ENCODE measurements at regions not wholly inside any gene's neighbourhood (a gene's known extent, or its start where the extent isn't known, plus 50 kb on each side); places are given as distances from the start of the nearest gene placed in this dataset.

DNA sequence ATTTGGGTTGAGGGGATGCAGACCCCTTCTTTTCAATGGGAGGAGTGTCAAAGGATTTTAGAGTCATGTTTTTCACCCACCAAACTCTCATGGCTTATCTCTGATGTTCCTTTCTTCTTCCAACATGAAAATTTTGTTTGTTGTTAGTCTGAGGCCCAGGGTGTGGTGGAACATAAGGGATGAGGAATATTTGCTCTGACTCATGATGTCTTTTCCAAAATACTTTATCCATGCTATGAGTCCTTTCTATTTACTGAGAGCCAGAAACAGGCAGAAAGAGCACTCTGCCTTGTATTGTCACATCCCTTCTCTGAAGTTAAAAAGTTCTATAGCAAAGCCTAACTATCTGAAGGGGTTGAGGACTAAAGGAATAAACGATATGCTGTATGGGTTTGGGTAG, 61.6 kb upstream of the GYPA start:
- no peak for ATAC-seq

DNA sequence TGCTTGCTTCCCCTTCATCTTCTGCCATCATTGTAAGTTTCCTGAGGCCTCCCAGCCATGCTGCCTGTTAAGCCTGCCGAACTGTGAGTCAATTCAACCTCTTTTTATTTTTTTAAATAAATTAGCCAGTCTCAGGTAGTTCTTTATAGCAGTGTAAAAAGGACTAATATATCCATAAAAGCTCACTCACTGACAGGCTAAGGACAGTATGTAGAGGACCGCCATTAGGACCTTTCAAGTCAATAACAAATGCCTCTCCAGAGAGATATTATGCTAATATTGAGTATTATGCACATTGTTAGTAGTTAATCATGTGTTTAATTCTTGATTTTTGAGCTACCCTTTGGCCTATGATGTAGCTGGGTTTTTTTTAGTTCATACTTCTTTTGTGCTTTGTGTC, 62.6 kb upstream of the GYPA start:
- ATAC-seq = no peak

GRCh38 chr4:144204431-144204830, 63.9 kb upstream of the GYPA start:
- no peak for ATAC-seq

- ATAC-seq = no peak
These were observed 66.2 kb upstream of the GYPA start for GRCh38 chr4:144206711-144207110.

DNA sequence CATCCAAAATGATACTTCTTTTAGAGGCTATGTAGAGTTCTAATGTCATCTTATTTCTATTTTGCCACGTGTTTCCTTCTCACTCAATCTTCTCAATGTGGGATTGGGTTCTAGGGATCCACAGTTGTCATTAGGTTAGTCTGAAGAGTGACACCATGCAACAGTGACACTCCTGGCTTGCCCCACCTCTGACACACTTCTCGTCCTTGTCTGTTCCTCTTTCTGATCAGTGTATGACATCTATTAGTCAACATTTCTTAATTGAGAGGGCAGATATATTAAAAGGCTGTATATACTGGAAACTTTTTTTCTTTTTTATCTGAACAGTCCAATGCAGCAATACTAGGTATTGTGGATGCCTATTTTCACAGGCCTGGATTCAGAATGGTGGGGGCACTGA, 67.6 kb upstream of the GYPA start:
- no peak for ATAC-seq

DNA sequence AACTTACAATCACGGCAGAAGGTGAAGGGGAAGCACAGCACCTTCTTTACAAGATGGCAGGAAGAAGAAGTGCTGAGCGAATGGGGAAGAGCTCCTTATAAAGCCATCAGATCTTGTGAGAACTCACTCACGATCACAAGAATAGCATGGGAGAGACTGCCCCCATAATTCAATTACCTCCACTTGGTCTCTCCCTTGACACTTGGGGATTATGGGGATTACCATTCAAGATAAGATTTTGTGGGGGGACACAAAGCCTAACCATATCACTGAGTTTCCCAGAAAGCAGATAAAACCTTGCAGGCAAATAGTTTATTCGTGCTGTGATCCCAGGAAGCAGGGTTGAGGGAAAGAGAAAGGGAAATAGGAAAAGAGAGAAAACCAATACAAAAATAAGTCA, 69.0 kb upstream of the GYPA start:
- no peak for ATAC-seq

DNA sequence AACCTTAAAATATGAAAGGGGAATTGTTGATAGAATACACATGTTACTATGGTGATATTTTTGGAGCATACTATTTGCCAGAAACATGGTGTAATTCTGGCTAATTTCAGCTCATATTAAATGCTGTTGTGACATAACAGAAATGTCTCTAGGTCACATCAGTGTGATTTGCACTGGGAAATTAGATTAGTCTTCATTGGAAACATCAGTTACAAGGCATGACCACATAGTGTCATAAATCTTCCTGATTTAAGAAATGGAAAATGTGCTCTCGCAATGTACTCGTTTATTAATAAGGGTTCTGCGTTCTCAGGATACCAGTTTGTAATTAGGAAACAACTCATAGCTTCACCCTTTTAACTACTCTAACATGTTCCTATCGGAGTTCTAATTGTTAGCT, 72.9 kb upstream of the GYPA start:
- ATAC-seq = no peak

DNA sequence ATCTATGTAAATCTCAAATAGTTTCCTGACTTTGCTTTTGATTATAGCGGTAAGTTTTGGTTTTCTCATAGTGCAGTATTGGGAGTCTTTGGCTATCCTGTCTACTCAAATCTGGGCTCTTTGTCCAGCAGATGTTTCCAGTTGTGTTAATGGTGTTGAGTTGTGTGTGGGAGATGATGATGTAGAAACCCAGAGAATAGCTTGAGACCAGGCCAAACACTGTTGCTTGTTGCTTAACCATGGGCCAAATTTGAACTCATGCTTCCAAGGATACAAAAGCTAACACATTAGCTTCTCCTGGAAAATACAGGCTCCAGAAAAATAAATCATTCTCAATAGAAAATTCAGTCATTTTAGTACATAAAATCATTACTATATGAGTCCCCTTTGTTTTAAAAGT, 82.6 kb upstream of the GYPA start:
- no peak for ATAC-seq

- ATAC-seq = no peak
These were observed 83.1 kb upstream of the GYPA start for GRCh38 chr4:144223661-144224060.

GRCh38 chr4:144259285-144259684, 118.8 kb upstream of the GYPA start:
- ATAC-seq = no peak

DNA sequence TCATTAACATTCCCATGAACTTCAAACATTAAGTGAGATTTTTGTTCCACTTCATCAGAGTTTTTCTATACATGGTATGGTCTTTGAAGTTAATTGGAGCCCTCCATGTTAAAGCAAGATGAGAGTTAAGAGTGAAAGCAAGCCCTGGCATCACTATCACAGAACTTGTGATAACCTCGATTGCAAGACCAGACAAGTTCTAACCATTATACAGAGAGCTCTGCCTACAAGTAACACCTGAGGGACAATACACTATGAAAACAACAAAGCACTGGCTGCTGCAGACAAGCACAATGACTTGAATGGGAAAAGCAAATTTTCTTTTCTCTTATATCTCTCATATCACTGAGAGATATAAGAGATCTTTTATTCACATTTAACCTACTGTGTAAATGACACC, 126.6 kb upstream of the GYPA start:
- no peak for ATAC-seq

DNA sequence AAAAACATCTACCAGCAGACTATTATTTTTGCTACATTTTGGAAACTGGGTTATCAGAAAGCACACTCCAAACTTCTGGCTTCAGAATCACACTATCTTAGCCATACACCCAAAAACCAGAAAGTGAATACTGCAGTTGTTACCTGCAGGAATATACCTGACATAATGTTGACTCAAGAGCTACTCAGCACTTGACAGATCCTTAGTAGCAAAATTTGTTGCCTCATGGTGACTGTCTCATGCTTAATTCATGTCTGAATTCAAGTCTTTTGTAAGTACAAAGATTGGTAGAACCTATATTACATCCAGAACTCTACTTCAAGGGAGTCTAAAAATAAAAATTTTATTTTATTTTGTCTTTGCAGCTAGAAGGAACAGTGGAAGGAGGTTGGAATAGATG, 140.2 kb upstream of the GYPA start:
- ATAC-seq = no peak

GRCh38 chr4:144283526-144283925, 143.0 kb upstream of the GYPA start:
- no peak for ATAC-seq

DNA sequence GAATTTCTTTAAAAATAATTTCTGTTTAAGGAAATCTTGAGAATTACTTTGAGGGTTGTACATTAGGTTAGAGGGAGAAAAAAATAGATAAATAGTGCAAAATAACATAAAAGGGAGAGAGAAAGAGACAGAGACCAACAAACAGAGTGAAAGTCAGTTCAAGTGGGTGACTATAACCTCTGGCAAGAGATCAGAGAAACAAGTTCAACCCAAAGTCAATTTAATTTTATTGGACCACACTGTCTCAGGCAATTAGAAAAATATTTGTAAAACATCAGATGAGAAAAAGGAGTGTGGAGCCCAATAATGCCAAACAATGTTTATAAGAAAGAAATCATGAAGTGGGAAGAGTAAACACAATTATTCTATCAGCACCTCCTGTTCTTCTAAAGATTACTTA, 143.5 kb upstream of the GYPA start:
- no peak for ATAC-seq

- ATAC-seq = no peak
These were observed 147.7 kb upstream of the GYPA start for GRCh38 chr4:144288011-144288903.

GRCh38 chr4:144289667-144290428, 149.3 kb upstream of the GYPA start:
- ATAC-seq = no peak

DNA sequence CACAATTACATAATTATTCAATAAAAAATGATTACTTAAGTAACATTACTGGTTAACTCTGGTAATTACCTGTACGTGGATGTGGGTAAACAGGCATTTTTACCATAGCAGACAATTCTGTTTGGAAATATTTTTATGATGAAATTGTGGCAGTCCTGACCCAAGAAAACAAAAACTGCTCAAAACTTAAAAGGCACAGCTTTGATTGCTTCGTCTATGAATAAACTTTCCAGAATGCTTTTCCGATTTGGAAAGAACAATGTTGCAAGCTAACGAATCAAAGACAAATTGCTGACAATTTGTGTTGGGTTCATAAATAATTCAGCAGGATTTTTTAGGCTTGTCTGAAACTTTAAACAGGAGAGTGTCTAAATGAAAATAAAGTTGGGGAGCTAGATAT, 150.6 kb upstream of the GYPA start:
- no peak for ATAC-seq

- no peak for ATAC-seq
These were observed 153.7 kb upstream of the GYPA start for GRCh38 chr4:144294211-144294610.

DNA sequence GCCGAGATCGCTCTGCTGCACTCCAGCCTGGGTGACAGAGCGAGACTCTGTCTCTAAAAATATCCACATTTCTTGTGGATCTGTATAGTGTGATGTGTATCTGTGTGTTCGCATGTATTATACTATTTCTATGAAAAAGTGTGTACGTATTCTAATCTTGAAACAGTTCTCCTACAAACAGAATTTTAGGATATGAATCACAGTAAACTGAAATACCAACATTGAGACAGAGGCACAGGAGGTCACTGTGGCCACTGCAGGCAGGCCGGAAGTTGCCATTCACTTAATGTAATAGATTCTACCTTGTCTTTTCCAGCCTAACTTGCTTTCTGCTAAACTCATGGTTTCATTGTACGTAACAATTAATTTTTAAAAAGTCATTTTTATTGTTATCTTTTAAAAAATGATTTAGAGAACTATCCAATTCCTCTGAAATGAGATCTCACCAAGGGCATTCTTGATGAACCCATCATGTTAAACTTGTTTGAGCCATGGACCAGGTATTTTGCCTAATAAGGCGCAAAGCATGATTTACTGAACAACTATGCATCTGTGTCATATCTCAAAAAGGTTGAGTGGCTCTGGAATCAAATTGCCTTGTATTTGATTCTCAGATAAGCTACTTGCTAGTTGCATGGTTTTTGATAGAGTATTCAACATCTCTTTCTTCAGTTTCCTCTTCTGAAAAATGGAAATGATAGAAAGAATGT, 154.9 kb upstream of the GYPA start:
- ATAC-seq = no peak

- ATAC-seq = no peak
These were observed 156.4 kb upstream of the GYPA start for GRCh38 chr4:144296941-144297340.

DNA sequence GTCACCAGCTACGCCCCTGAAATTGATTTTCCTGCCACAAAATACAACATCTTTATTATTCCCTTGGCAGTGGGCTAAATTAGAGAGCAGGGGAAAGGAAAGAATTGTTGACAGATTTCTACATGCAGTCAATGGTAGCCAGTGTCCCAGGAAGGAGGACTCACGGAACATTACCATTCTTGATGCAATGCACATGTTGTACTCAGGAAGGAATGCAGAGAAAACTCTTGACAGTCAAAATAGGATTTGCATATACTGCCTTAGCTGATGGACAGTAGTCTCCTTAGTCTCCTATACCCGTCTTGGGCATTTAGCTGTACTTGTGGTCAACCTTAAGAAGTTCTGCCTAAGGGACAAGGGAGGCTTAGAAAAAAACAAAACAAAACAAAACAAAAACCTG, 158.0 kb upstream of the GYPA start:
- no peak for ATAC-seq

- ATAC-seq = no peak
These were observed 160.1 kb upstream of the GYPA start for GRCh38 chr4:144300616-144301015.

GRCh38 chr4:144302704-144303536, 162.4 kb upstream of the GYPA start:
- peak; percentile 79 for ATAC-seq

All from esophagus mucosa (tissue), 1 donor.